ENCODE measurements at regions not wholly inside any gene's neighbourhood (a gene's known extent, or its start where the extent isn't known, plus 50 kb on each side); places are given as distances from the start of the nearest gene placed in this dataset.

DNA sequence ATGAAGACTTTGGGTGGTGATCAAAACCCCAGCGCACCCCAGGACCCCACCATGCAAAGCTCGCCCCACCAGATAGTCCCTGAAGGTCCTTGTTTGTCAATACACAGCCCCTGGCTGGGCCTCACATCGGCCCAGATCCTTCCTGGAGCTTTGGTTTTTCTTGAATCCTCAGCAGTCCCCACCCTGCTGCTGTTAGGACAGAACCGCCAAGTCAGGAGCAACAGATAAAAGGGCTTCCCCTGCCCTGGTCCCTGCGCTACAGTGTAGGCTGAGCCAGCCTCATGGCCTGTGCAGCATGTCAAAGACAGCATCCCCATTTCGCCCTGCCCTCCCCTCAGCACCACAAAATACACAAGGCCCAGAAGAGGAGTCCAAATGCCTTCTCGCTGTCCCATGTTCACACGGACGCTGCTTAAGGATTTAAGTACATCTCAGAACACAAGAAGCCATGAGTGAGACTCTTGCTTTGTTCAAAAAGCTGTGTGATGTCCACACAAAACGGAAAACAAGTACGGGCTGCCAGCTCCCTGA is 65.7 kb downstream of the PSMG1 start:
- Histone ChIP-seq H3K4me3 (ENCODE audit: low read length) (no peak overlapping the region), H2AFZ (ENCODE audit: low read length) (no peak overlapping the region), H3F3A (ENCODE audit: low read length, unreplicated experiment) (no peaks in the 10 kb centered on the region), H3K27me3 (ENCODE audit: low read length) (no peaks in the 10 kb centered on the region), H3K27ac (ENCODE audit: low read length) (no peak overlapping the region), H3K4me2 (ENCODE audit: low read length) (no peak overlapping the region), H3K9me2 (replicated peaks; ENCODE audit: low read length) (no peaks in the 10 kb centered on the region), H3K79me2 (ENCODE audit: low read length) (no peaks in the 10 kb centered on the region), H3K4me1 (ENCODE audit: insufficient read depth, low read length) (peaks cover 17% of the 10 kb centered on the region), H4K20me1 (ENCODE audit: low read length) (no peaks in the 10 kb centered on the region), H3K36me3 (ENCODE audit: low read depth, low read length) (no peaks in the 10 kb centered on the region), H3K9ac (ENCODE audit: low read length) (no peak overlapping the region), H3K9me3 (ENCODE audit: low read length) (no peaks in the 10 kb centered on the region)
- intact Hi-C loops (cut with micrococcal nuclease): no loop called here
- ChIA-PET POLR2A (ENCODE audit: unreplicated experiment) (no interaction called here), CTCF (no interaction called here)
- no TSS peak for BruUV-seq (replicated peaks)
- no peak for DNase-seq
- TF ChIP-seq EZH2 (IDR thresholded peaks at IDR 0.05; ENCODE audit: low read length, unreplicated experiment) (no peak), EZH2phosphoT487 (IDR thresholded peaks at IDR 0.05; ENCODE audit: borderline replicate concordance, low read length) (no peak)
- TF ChIP-seq, protein P1, sequence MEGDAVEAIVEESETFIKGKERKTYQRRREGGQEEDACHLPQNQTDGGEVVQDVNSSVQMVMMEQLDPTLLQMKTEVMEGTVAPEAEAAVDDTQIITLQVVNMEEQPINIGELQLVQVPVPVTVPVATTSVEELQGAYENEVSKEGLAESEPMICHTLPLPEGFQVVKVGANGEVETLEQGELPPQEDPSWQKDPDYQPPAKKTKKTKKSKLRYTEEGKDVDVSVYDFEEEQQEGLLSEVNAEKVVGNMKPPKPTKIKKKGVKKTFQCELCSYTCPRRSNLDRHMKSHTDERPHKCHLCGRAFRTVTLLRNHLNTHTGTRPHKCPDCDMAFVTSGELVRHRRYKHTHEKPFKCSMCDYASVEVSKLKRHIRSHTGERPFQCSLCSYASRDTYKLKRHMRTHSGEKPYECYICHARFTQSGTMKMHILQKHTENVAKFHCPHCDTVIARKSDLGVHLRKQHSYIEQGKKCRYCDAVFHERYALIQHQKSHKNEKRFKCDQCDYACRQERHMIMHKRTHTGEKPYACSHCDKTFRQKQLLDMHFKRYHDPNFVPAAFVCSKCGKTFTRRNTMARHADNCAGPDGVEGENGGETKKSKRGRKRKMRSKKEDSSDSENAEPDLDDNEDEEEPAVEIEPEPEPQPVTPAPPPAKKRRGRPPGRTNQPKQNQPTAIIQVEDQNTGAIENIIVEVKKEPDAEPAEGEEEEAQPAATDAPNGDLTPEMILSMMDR (conservative IDR thresholded peaks at IDR 0.05; ENCODE audit: low read depth, low read length): no peak
- no peak for ATAC-seq

DNA sequence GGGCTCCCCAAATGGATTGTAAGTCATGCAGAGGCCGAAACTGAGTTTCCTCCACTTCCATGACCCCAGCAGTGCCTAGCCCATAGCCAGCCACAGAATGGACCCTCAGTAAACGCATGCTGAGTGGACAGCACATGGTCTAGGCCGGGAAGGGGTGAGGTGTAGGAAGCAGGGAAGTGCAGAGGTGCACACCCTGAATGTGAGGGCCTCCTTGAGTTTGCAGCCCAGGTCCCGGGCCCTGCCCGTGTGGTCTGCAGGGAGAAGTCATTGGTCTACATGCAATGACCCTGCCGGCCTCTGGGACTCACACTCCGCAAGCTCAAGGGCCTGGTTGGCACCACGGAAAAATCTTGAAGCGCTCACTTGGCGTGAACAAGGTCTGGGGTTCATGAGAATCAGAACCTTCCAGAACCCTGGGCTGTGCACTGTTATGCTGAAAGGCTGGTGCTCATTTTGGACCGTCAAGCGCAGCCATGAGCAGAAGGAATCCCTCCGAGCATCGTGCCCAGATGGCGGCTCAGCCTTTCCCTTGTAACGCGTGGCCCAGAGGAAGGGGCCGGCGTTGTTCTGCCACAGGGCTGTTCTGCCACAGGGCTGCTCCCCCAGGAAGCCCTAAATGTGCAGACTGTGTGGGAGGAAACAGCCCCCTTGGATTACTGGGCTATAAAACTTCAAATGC is 66.4 kb downstream of the PSMG1 start:
- Histone ChIP-seq H3K27me3 (ENCODE audit: low read length) (no peaks in the 10 kb centered on the region), H2AFZ (ENCODE audit: low read length) (no peak overlapping the region), H3K36me3 (ENCODE audit: low read depth, low read length) (no peaks in the 10 kb centered on the region), H3K27ac (ENCODE audit: low read length) (no peak overlapping the region), H4K20me1 (ENCODE audit: low read length) (no peaks in the 10 kb centered on the region), H3K9me2 (replicated peaks; ENCODE audit: low read length) (no peaks in the 10 kb centered on the region), H3K9me3 (ENCODE audit: low read length) (no peaks in the 10 kb centered on the region), H3K4me3 (ENCODE audit: low read length) (no peak overlapping the region), H3K9ac (ENCODE audit: low read length) (no peak overlapping the region), H3K4me1 (ENCODE audit: insufficient read depth, low read length) (peaks cover 17% of the 10 kb centered on the region), H3K4me2 (ENCODE audit: low read length) (no peak overlapping the region), H3F3A (ENCODE audit: low read length, unreplicated experiment) (no peaks in the 10 kb centered on the region), H3K79me2 (ENCODE audit: low read length) (no peaks in the 10 kb centered on the region)
- DNase-seq (no peak), ATAC-seq (no peak)
- TF ChIP-seq, protein P1 (conservative IDR thresholded peaks at IDR 0.05; ENCODE audit: low read depth, low read length): no peak
- TF ChIP-seq EZH2phosphoT487 (IDR thresholded peaks at IDR 0.05; ENCODE audit: borderline replicate concordance, low read length) (no peak), EZH2 (IDR thresholded peaks at IDR 0.05; ENCODE audit: low read length, unreplicated experiment) (no peak)
- no TSS peak for BruUV-seq (replicated peaks)
- intact Hi-C loops (cut with micrococcal nuclease): no loop called here
- ChIA-PET CTCF (no interaction called here), POLR2A (ENCODE audit: unreplicated experiment) (no interaction called here)

DNA sequence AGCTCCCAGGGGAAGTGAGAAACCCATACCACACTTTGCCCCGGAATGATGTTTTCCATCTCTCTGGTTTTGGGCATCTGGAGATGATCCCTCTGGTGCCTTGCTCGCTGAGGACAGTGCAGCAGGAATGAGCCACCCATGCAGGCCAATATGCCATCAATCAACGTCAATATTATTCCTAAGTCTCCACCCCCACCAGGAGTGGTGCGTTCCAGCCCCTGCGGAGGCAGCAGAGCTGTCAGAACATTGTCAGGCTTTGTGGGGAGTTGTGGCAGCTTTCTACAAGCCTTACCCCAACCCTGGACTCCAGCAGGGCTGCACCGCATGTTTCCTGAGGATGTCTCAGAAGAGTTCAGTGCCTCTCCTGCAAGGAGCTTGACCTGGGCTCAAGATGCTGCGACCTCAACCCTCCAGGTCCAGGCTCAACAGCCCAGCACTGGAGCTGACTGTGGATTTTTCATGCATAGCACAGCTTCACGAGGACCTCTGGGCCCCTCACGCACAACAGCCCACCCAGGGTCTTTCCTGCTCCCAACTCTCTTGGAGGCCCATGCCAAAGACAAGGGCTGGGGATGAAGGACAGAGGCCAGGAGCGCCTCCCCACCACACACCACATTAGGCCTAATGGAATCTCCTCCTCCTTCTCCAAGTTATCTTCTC is 67.5 kb downstream of the PSMG1 start:
- no peaks in the 10 kb centered on the region for H3K27me3 ChIP-seq (ENCODE audit: low read length)
- H3K9me3 ChIP-seq (ENCODE audit: low read length): no peaks in the 10 kb centered on the region
- no peak overlapping the region for H3K9ac ChIP-seq (ENCODE audit: low read length)
- no peak overlapping the region for H3K4me2 ChIP-seq (ENCODE audit: low read length)
- ATAC-seq (no peak), DNase-seq (no peak)
- no peaks in the 10 kb centered on the region for H3K9me2 ChIP-seq (replicated peaks; ENCODE audit: low read length)
- no peaks in the 10 kb centered on the region for H4K20me1 ChIP-seq (ENCODE audit: low read length)
- peaks cover 11% of the 10 kb centered on the region for H3K4me1 ChIP-seq (ENCODE audit: insufficient read depth, low read length)
- intact Hi-C loops (cut with micrococcal nuclease): no loop called here
- ChIA-PET POLR2A (ENCODE audit: unreplicated experiment) (no interaction called here), CTCF (no interaction called here)
- H3K4me3 ChIP-seq (ENCODE audit: low read length): no peak overlapping the region
- no TSS peak for BruUV-seq (replicated peaks)
- H3K79me2 ChIP-seq (ENCODE audit: low read length): no peaks in the 10 kb centered on the region
- H2AFZ ChIP-seq (ENCODE audit: low read length): no peak overlapping the region
- H3F3A ChIP-seq (ENCODE audit: low read length, unreplicated experiment): no peaks in the 10 kb centered on the region
- H3K27ac ChIP-seq (ENCODE audit: low read length): no peak overlapping the region
- no peaks in the 10 kb centered on the region for H3K36me3 ChIP-seq (ENCODE audit: low read depth, low read length)
- TF ChIP-seq EZH2 (IDR thresholded peaks at IDR 0.05; ENCODE audit: low read length, unreplicated experiment) (no peak), EZH2phosphoT487 (IDR thresholded peaks at IDR 0.05; ENCODE audit: borderline replicate concordance, low read length) (no peak)
- TF ChIP-seq, protein P1 (conservative IDR thresholded peaks at IDR 0.05; ENCODE audit: low read depth, low read length): no peak
